Common myeloid progenitor, CD34-positive (primary cell): ENCODE measurements at regions not wholly inside any gene's neighbourhood (a gene's known extent, or its start where the extent isn't known, plus 50 kb on each side); places are given as distances from the start of the nearest gene placed in this dataset.

Experiments
- CTCF ChIA-PET: fragments of 350-600 bp; sonication (Branson Sonifier 250); formaldehyde crosslinking; loops from one replicate; lab custom pipeline; 2021; ENCODE audit warnings: antibody characterized with exemption; lab: Charles Lee
- POLR2A ChIA-PET: fragments of 350-600 bp; sonication (Branson Sonifier 250); formaldehyde crosslinking; loops from one replicate; lab custom pipeline; 2021; ENCODE audit warnings: antibody characterized with exemption; lab: Charles Lee
- DNase-seq, 3 donors: peaks; one replicate each; pipeline versions ENCODE4 v3.0.0 to v3.0.0-alpha.2; 2013
- H3K27ac ChIP-seq, 2 experiments: 1 replicate in 1 of 2; 2 replicates in 1 of 2; pipeline ENCODE4 v1.7.0; 2013; ENCODE audit warnings: inconsistent platforms in 2 of 2, low read length in 2 of 2, mild to moderate bottlenecking in 2 of 2, low read depth in 1 of 2, moderate library complexity in 1 of 2; ENCODE audit not compliant: severe bottlenecking in 2 of 2, insufficient read depth in 1 of 2, poor library complexity in 1 of 2
- H3K27me3 ChIP-seq, 5 experiments: replicated peaks in 2 of 5; 1 replicate in 3 of 5; 2 replicates in 2 of 5; pipeline versions ENCODE4 v1.6.1 to v1.7.0; 2013; ENCODE audit warnings: low read length in 4 of 5, mild to moderate bottlenecking in 2 of 5, moderate library complexity in 2 of 5, inconsistent platforms in 1 of 5; ENCODE audit not compliant: insufficient read depth in 5 of 5, control insufficient read depth in 4 of 5
- H3K36me3 ChIP-seq, 4 experiments: 1 replicate in 2 of 4; 2 replicates in 2 of 4; pipeline versions ENCODE4 v1.6.1 to v1.7.0; 2013; ENCODE audit warnings: low read length in 3 of 4, control low read depth in 1 of 4, mild to moderate bottlenecking in 1 of 4; ENCODE audit not compliant: control insufficient read depth in 4 of 4, insufficient read depth in 4 of 4
- H3K4me1 ChIP-seq, 4 experiments: 1 replicate in 3 of 4; 2 replicates in 1 of 4; pipeline versions ENCODE4 v1.6.1 to v1.7.1; 2013; ENCODE audit warnings: low read length in 3 of 4, mild to moderate bottlenecking in 3 of 4, control low read depth in 1 of 4, inconsistent platforms in 1 of 4, moderate library complexity in 1 of 4; ENCODE audit not compliant: control insufficient read depth in 4 of 4, insufficient read depth in 4 of 4; ENCODE audit errors: control extremely low read depth in 1 of 4
- H3K4me3 ChIP-seq, 7 experiments: 1 replicate in 4 of 7; 2 replicates in 3 of 7; pipeline versions ENCODE4 v1.5.1 to v1.7.0; 2013; ENCODE audit warnings: mild to moderate bottlenecking in 7 of 7, low read length in 6 of 7, moderate library complexity in 6 of 7, inconsistent platforms in 2 of 7, low read depth in 2 of 7, control low read depth in 1 of 7; ENCODE audit not compliant: insufficient read depth in 4 of 7, control insufficient read depth in 1 of 7; ENCODE audit errors: extremely low read depth in 1 of 7
- H3K9me3 ChIP-seq, 5 experiments: 1 replicate in 4 of 5; 2 replicates in 1 of 5; pipeline versions ENCODE4 v1.6.1 to v1.7.1; 2013; ENCODE audit warnings: low read length in 4 of 5, mild to moderate bottlenecking in 2 of 5, inconsistent platforms in 1 of 5, low read depth in 1 of 5, moderate library complexity in 1 of 5; ENCODE audit not compliant: control insufficient read depth in 4 of 5, insufficient read depth in 2 of 5; ENCODE audit errors: control extremely low read depth in 1 of 5
- WGBS: methylation state at CpG from one replicate; pipeline ENCODE4 v1.1.5; 2013; ENCODE audit not compliant: insufficient coverage; 5-methylcytosine and 5-hydroxymethylcytosine counted together

- Histone ChIP-seq H3K27ac (no peak overlapping the region), H3K4me1 (no peaks in the 10 kb centered on the region), H3K9me3 (no peaks in the 10 kb centered on the region), H3K4me3 (no peak overlapping the region), H3K36me3 (no peaks in the 10 kb centered on the region), H3K27me3 (peaks cover 0 to 8% (median 0%) of the 10 kb centered on the region in 5 experiments)
- no peak for DNase-seq
- WGBS: 83% methylated on average over 1 of the region's 2 CpGs
- ChIA-PET CTCF (no interaction called here), POLR2A (no interaction called here)
Measured at GRCh38 chr5:5688925-5689310, 266.4 kb downstream of the ICE1 start.

GRCh38 chr5:5688194-5688924, 265.9 kb downstream of the ICE1 start:
- no peak for DNase-seq
- Histone ChIP-seq H3K4me1 (no peaks in the 10 kb centered on the region), H3K9me3 (no peaks in the 10 kb centered on the region), H3K4me3 (no peak overlapping the region), H3K27me3 (peaks cover 0 to 8% (median 0%) of the 10 kb centered on the region in 5 experiments), H3K36me3 (no peaks in the 10 kb centered on the region), H3K27ac (no peak overlapping the region)
- 4% methylated on average over 3 of the region's 8 CpGs for WGBS
- ChIA-PET CTCF (no interaction called here), POLR2A (no interaction called here)

GRCh38 chr5:5687113-5687512, 264.6 kb downstream of the ICE1 start:
- H3K9me3 ChIP-seq: no peaks in the 10 kb centered on the region
- no peaks in the 10 kb centered on the region for H3K4me1 ChIP-seq
- H3K27me3 ChIP-seq: peaks cover 0 to 8% (median 0%) of the 10 kb centered on the region in 5 experiments
- 83% methylated on average over 2 of the region's 2 CpGs for WGBS
- no peak overlapping the region for H3K4me3 ChIP-seq
- no peak for DNase-seq
- POLR2A ChIA-PET: no interaction called here
- no peaks in the 10 kb centered on the region for H3K36me3 ChIP-seq
- CTCF ChIA-PET: no interaction called here
- no peak overlapping the region for H3K27ac ChIP-seq

- ChIA-PET CTCF (no interaction called here), POLR2A (no interaction called here)
- H3K36me3 ChIP-seq: no peaks in the 10 kb centered on the region
- H3K4me3 ChIP-seq: no peak overlapping the region
- WGBS: 87% methylated on average over 6 of the region's 6 CpGs
- H3K4me1 ChIP-seq: no peaks in the 10 kb centered on the region
- no peak for DNase-seq
- no peak overlapping the region for H3K27ac ChIP-seq
- H3K27me3 ChIP-seq: peaks cover 0 to 8% (median 0%) of the 10 kb centered on the region in 5 experiments
- no peaks in the 10 kb centered on the region for H3K9me3 ChIP-seq
Measured at GRCh38 chr5:5686356-5686755, 263.9 kb downstream of the ICE1 start.

GRCh38 chr5:5685737-5686136, 263.3 kb downstream of the ICE1 start:
- H3K4me3 ChIP-seq: no peak overlapping the region
- 73% methylated on average over 2 of the region's 3 CpGs for WGBS
- H3K27me3 ChIP-seq: peaks cover 0 to 8% (median 0%) of the 10 kb centered on the region in 5 experiments
- DNase-seq: no peak
- H3K9me3 ChIP-seq: no peaks in the 10 kb centered on the region
- no peaks in the 10 kb centered on the region for H3K4me1 ChIP-seq
- H3K36me3 ChIP-seq: no peaks in the 10 kb centered on the region
- POLR2A ChIA-PET: no interaction called here
- H3K27ac ChIP-seq: no peak overlapping the region
- CTCF ChIA-PET: no interaction called here

GRCh38 chr5:5683174-5683573, 260.7 kb downstream of the ICE1 start:
- Histone ChIP-seq H3K27me3 (peaks cover 0 to 2% (median 0%) of the 10 kb centered on the region in 5 experiments), H3K9me3 (no peaks in the 10 kb centered on the region), H3K27ac (no peak overlapping the region), H3K4me3 (no peak overlapping the region), H3K4me1 (no peaks in the 10 kb centered on the region), H3K36me3 (no peaks in the 10 kb centered on the region)
- POLR2A ChIA-PET: no interaction called here
- CTCF ChIA-PET: no interaction called here
- DNase-seq: no peak
- no CpG with 5 or more reads among the region's 2 CpGs for WGBS

GRCh38 chr5:5678909-5679308, 256.4 kb downstream of the ICE1 start:
- Histone ChIP-seq H3K27ac (no peak overlapping the region), H3K36me3 (no peaks in the 10 kb centered on the region), H3K27me3 (no peaks in the 10 kb centered on the region), H3K4me1 (no peaks in the 10 kb centered on the region), H3K4me3 (no peak overlapping the region), H3K9me3 (no peaks in the 10 kb centered on the region)
- ChIA-PET CTCF (no interaction called here), POLR2A (no interaction called here)
- 29% methylated on average over 4 of the region's 4 CpGs for WGBS
- DNase-seq: no peak
